WTC11 (cell line): ENCODE measurements at regions not wholly inside any gene's neighbourhood (a gene's known extent, or its start where the extent isn't known, plus 50 kb on each side); places are given as distances from the start of the nearest gene placed in this dataset.

Experiments
- ATAC-seq: fragments of 200-7000 bp; cut with Tn5 transposase; 2 replicates; pipeline ENCODE4 v1.10.0; 2021; ENCODE audit warnings: mild to moderate bottlenecking, moderate library complexity
- CTCF ChIA-PET: fragments of 300-600 bp; sonication (Branson Sonifier 250); formaldehyde crosslinking; loops from one replicate; lab custom pipeline; 2021; ENCODE audit warnings: antibody characterized with exemption; lab: Charles Lee
- POLR2A ChIA-PET: fragments of 350-600 bp; sonication (Branson Sonifier 250); formaldehyde crosslinking; loops from one replicate; lab custom pipeline; 2021; ENCODE audit warnings: antibody characterized with exemption; lab: Charles Lee
- DNase-seq: peaks from one replicate; pipeline ENCODE4 v3.0.0; 2021; ENCODE audit warnings: low spot score
- H3K27ac Mint-ChIP-seq: 2 replicates; pipeline ENCODE4 v1.8.0; 2021; ENCODE audit warnings: mixed read lengths
- H3K27me3 Mint-ChIP-seq: 2 replicates; pipeline ENCODE4 v1.8.0; 2021; ENCODE audit warnings: low read depth, mild to moderate bottlenecking, moderate library complexity, mixed read lengths
- H3K36me3 Mint-ChIP-seq: 2 replicates; pipeline ENCODE4 v1.8.0; 2021; ENCODE audit warnings: mixed read lengths
- H3K4me1 Mint-ChIP-seq: 2 replicates; pipeline ENCODE4 v1.8.0; 2022; ENCODE audit warnings: mixed read lengths
- H3K4me3 Mint-ChIP-seq: 2 replicates; pipeline ENCODE4 v1.8.0; 2021; ENCODE audit warnings: mild to moderate bottlenecking, moderate library complexity, mixed read lengths
- H3K9me3 Mint-ChIP-seq: 2 replicates; pipeline ENCODE4 v1.8.0; 2021; ENCODE audit warnings: mixed read lengths
- ARID4B ChIP-seq: sonication (generic); formaldehyde crosslinking; IDR thresholded peaks from 2 replicates; pipeline ENCODE4 v1.8.0; 2023; ENCODE audit warnings: missing genetic modification reagents, mild to moderate bottlenecking, borderline replicate concordance
- JUN ChIP-seq: sonication (generic); formaldehyde crosslinking; IDR thresholded peaks from 2 replicates; pipeline ENCODE4 v1.8.0; 2023; ENCODE audit warnings: mild to moderate bottlenecking, missing genetic modification reagents
- MXD4 ChIP-seq: fragments of 250-450 bp; sonication (Bioruptor Pico); IDR thresholded peaks from 2 replicates; pipeline ENCODE4 v1.8.0; 2021; ENCODE audit warnings: mild to moderate bottlenecking, moderate library complexity, borderline replicate concordance
- NR2C2 ChIP-seq: sonication (generic); formaldehyde crosslinking; IDR thresholded peaks from 2 replicates; pipeline ENCODE4 v1.8.0; 2022; ENCODE audit warnings: mild to moderate bottlenecking, missing genetic modification reagents
- NR3C1 ChIP-seq: sonication (generic); formaldehyde crosslinking; conservative IDR thresholded peaks from 2 replicates; pipeline ENCODE4 v1.8.1; 2023; ENCODE audit warnings: low read depth, mild to moderate bottlenecking, missing genetic modification reagents
- SOX15 ChIP-seq: fragments of 250-450 bp; sonication (Bioruptor Pico); IDR thresholded peaks from 2 replicates; pipeline ENCODE4 v1.9.0; 2021; ENCODE audit warnings: mild to moderate bottlenecking
- TCF7 ChIP-seq: sonication (generic); formaldehyde crosslinking; IDR thresholded peaks from 2 replicates; pipeline ENCODE4 v1.8.0; 2022; ENCODE audit warnings: mild to moderate bottlenecking, low read depth, missing genetic modification reagents, moderate library complexity
- TP53 ChIP-seq: sonication (generic); formaldehyde crosslinking; IDR thresholded peaks from 2 replicates; pipeline ENCODE4 v1.8.1; 2023; ENCODE audit warnings: mild to moderate bottlenecking, missing genetic modification reagents
- ZNF532 ChIP-seq: fragments of 250-450 bp; sonication (Bioruptor Pico); IDR thresholded peaks from 2 replicates; pipeline ENCODE4 v1.9.0; 2021; ENCODE audit warnings: mild to moderate bottlenecking, borderline replicate concordance
- TF ChIP-seq, protein P1 (sequence below): fragments of 250-450 bp; sonication (Bioruptor Pico); IDR thresholded peaks from 2 replicates; pipeline ENCODE4 v1.8.0; 2021; ENCODE audit warnings: mild to moderate bottlenecking
- TF ChIP-seq, protein P2 (sequence below): sonication (generic); formaldehyde crosslinking; IDR thresholded peaks from 2 replicates; pipeline ENCODE4 v1.8.1; 2022; ENCODE audit warnings: low read depth, missing genetic modification reagents, borderline replicate concordance
- TF ChIP-seq, protein P3 (sequence below): sonication (generic); formaldehyde crosslinking; IDR thresholded peaks from 2 replicates; pipeline ENCODE4 v1.8.1; 2023; ENCODE audit warnings: mild to moderate bottlenecking, missing genetic modification reagents

- TF ChIP-seq ARID4B (CRISPR knock-in tag), result no peak
- TF ChIP-seq NR3C1 (CRISPR knock-in tag), result no peak
- TF ChIP-seq JUN (CRISPR knock-in tag), result no peak
- no peak for TF ChIP-seq ZNF532 (CRISPR knock-in tag)
- TF ChIP-seq, all 79 proteins: peak for 0
These were observed 84.9 kb upstream of the EEF1E1 start (continued) for GRCh38 chr6:8187209-8187608.

GRCh38 chr6:8182902-8183665 lies 80.7 kb upstream of the EEF1E1 start:
- peaks cover 28% of the 10 kb centered on the region for H3K4me1 Mint-ChIP-seq
- ATAC-seq (no peak), DNase-seq (no peak)
- no peak overlapping the region for H3K27ac Mint-ChIP-seq
- POLR2A ChIA-PET, result no interaction called here
- no peak overlapping the region for H3K4me3 Mint-ChIP-seq
- no peaks in the 10 kb centered on the region for H3K27me3 Mint-ChIP-seq
- CTCF ChIA-PET, result interaction anchor here (1.6 to 1.7 kb wide), 2 partner anchors 11 to 13 kb away, joined by 4 to 7 read pairs; no protein-coding TSS in a partner anchor
- TF ChIP-seq SOX15 (CRISPR knock-in tag), result no peak
- H3K36me3 Mint-ChIP-seq, result peaks cover 11% of the 10 kb centered on the region
- H3K9me3 Mint-ChIP-seq, result peaks cover 17% of the 10 kb centered on the region

- DNase-seq (no peak), ATAC-seq (no peak)
- no peak overlapping the region for H3K4me3 Mint-ChIP-seq
- ChIA-PET CTCF (interaction anchor here (1.6 to 1.7 kb wide), 2 partner anchors 12 kb away, joined by 4 to 7 read pairs; no protein-coding TSS in a partner anchor), POLR2A (no interaction called here)
- H3K9me3 Mint-ChIP-seq, result peaks cover 22% of the 10 kb centered on the region
- H3K36me3 Mint-ChIP-seq, result peaks cover 11% of the 10 kb centered on the region
- no peaks in the 10 kb centered on the region for H3K27me3 Mint-ChIP-seq
- H3K4me1 Mint-ChIP-seq, result peaks cover 28% of the 10 kb centered on the region
- no peak for TF ChIP-seq TP53 (CRISPR knock-in tag)
- no peak for TF ChIP-seq TCF7 (CRISPR knock-in tag)
- TF ChIP-seq MXD4, result no peak
- TF ChIP-seq, protein P1, sequence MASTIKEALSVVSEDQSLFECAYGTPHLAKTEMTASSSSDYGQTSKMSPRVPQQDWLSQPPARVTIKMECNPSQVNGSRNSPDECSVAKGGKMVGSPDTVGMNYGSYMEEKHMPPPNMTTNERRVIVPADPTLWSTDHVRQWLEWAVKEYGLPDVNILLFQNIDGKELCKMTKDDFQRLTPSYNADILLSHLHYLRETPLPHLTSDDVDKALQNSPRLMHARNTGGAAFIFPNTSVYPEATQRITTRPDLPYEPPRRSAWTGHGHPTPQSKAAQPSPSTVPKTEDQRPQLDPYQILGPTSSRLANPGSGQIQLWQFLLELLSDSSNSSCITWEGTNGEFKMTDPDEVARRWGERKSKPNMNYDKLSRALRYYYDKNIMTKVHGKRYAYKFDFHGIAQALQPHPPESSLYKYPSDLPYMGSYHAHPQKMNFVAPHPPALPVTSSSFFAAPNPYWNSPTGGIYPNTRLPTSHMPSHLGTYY (CRISPR knock-in tag), result no peak
- no peak for TF ChIP-seq NR2C2 (CRISPR knock-in tag)
- TF ChIP-seq, protein P2, sequence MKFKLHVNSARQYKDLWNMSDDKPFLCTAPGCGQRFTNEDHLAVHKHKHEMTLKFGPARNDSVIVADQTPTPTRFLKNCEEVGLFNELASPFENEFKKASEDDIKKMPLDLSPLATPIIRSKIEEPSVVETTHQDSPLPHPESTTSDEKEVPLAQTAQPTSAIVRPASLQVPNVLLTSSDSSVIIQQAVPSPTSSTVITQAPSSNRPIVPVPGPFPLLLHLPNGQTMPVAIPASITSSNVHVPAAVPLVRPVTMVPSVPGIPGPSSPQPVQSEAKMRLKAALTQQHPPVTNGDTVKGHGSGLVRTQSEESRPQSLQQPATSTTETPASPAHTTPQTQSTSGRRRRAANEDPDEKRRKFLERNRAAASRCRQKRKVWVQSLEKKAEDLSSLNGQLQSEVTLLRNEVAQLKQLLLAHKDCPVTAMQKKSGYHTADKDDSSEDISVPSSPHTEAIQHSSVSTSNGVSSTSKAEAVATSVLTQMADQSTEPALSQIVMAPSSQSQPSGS (CRISPR knock-in tag), result no peak
- no peak for TF ChIP-seq JUN (CRISPR knock-in tag)
- TF ChIP-seq, protein P3, sequence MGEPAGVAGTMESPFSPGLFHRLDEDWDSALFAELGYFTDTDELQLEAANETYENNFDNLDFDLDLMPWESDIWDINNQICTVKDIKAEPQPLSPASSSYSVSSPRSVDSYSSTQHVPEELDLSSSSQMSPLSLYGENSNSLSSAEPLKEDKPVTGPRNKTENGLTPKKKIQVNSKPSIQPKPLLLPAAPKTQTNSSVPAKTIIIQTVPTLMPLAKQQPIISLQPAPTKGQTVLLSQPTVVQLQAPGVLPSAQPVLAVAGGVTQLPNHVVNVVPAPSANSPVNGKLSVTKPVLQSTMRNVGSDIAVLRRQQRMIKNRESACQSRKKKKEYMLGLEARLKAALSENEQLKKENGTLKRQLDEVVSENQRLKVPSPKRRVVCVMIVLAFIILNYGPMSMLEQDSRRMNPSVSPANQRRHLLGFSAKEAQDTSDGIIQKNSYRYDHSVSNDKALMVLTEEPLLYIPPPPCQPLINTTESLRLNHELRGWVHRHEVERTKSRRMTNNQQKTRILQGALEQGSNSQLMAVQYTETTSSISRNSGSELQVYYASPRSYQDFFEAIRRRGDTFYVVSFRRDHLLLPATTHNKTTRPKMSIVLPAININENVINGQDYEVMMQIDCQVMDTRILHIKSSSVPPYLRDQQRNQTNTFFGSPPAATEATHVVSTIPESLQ, result no peak
- no peak overlapping the region for H3K27ac Mint-ChIP-seq
These were observed 79.8 kb upstream of the EEF1E1 start for GRCh38 chr6:8181951-8182845.
